ENCODE measurements at regions not wholly inside any gene's neighbourhood (a gene's known extent, or its start where the extent isn't known, plus 50 kb on each side); places are given as distances from the start of the nearest gene placed in this dataset.

DNA sequence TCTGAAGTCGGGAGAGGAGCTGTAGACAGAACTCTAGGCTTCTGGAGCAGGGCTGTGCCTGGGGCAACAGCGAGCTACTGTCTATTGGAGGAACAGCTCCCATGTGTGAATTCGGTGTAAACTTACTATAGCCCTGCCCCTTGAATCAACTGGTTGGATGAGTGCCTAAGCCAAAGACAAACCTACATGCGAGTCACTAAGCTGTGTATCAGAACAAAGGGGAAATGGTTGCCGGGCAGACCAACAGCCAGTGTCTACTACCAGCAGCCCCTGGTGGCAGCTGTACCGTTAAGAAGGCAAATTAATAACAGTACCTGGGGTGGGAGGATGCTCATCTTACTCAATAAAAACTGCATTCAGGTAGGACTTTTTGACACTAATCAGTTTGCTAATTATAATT, 343.6 kb downstream of the ACTR3B start:
- TF ChIP-seq POLR2A (IDR thresholded peaks at IDR 0.05; ENCODE audit: insufficient read depth in 1 of 2, low read depth in 2 of 2, low read length in 2 of 2) (no peak), EZH2 (conservative IDR thresholded peaks at IDR 0.05; ENCODE audit: low read depth, low read length) (no peak), NFIB (CRISPR knock-in tag; IDR thresholded peaks at IDR 0.05; ENCODE audit: borderline replicate concordance) (no peak), HDAC2 (CRISPR knock-in tag; IDR thresholded peaks at IDR 0.05) (no peak)
- TF ChIP-seq, protein P1, sequence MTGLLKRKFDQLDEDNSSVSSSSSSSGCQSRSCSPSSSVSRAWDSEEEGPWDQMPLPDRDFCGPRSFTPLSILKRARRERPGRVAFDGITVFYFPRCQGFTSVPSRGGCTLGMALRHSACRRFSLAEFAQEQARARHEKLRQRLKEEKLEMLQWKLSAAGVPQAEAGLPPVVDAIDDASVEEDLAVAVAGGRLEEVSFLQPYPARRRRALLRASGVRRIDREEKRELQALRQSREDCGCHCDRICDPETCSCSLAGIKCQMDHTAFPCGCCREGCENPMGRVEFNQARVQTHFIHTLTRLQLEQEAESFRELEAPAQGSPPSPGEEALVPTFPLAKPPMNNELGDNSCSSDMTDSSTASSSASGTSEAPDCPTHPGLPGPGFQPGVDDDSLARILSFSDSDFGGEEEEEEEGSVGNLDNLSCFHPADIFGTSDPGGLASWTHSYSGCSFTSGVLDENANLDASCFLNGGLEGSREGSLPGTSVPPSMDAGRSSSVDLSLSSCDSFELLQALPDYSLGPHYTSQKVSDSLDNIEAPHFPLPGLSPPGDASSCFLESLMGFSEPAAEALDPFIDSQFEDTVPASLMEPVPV (CRISPR knock-in tag; IDR thresholded peaks at IDR 0.05), result no peak
